Esophagus muscularis mucosa (tissue), 4 donors: ENCODE measurements at regions not wholly inside any gene's neighbourhood (a gene's known extent, or its start where the extent isn't known, plus 50 kb on each side); places are given as distances from the start of the nearest gene placed in this dataset.

Source experiments
- DNase-seq: peaks from one replicate; pipeline ENCODE4 v3.0.0-alpha.2; 2017; ENCODE audit errors: extremely low spot score
- H3K27ac ChIP-seq, 4 donors: fragments of 200-600 bp; sonication (generic); replicated peaks in 1 of 4; 1 replicate in 3 of 4; 2 replicates in 1 of 4; pipeline ENCODE4 v1.5.1; 2016 to 2019; ENCODE audit warnings: mild to moderate bottlenecking in 1 of 4
- H3K27me3 ChIP-seq, 4 donors: fragments of 200-600 bp; sonication (generic); one replicate each; pipeline versions ENCODE4 v1.5.1 to v1.6.0; 2016 to 2019
- H3K36me3 ChIP-seq, 4 donors: fragments of 200-600 bp; sonication (generic); one replicate each; pipeline ENCODE4 v1.5.1; 2016 to 2019
- H3K4me1 ChIP-seq, 4 donors: fragments of 200-600 bp; sonication (generic); one replicate each; pipeline ENCODE4 v1.5.1; 2016 to 2019
- H3K4me3 ChIP-seq, 4 donors: fragments of 200-600 bp; sonication (generic); 1 replicate in 2 of 4; 2 replicates in 2 of 4; pipeline ENCODE4 v1.5.1; 2016 to 2019; ENCODE audit warnings: mild to moderate bottlenecking in 4 of 4, moderate library complexity in 1 of 4
- H3K9me3 ChIP-seq, 4 donors: fragments of 200-600 bp; sonication (generic); 1 replicate in 3 of 4; 2 replicates in 1 of 4; pipeline ENCODE4 v1.5.1; 2016 to 2019
- CTCF ChIP-seq, 3 experiments: fragments of 200-600 bp in 2 of 3; fragments of 450-650 bp in 1 of 3; sonication (generic) in 2 of 3; IDR thresholded peaks; one replicate each; pipeline ENCODE4 v1.5.1; 2017 to 2019; ENCODE audit warnings: antibody characterized with exemption in 3 of 3, mild to moderate bottlenecking in 2 of 3, moderate library complexity in 1 of 3
- EP300 ChIP-seq: sonication (generic); formaldehyde crosslinking; IDR thresholded peaks from one replicate; pipeline ENCODE4 v1.6.1; 2017; ENCODE audit warnings: antibody characterized with exemption
- POLR2A ChIP-seq: fragments of 450-650 bp; IDR thresholded peaks from one replicate; pipeline ENCODE4 v1.6.1; 2017; ENCODE audit warnings: antibody characterized with exemption, moderate library complexity, mild to moderate bottlenecking, low read depth
- POLR2AphosphoS5 ChIP-seq, 2 donors: sonication (generic); formaldehyde crosslinking; IDR thresholded peaks; one replicate each; pipeline ENCODE4 v1.6.1; 2017; ENCODE audit warnings: antibody characterized with exemption in 2 of 2
- WGBS: methylation state at CpG from one replicate; pipeline ENCODE4 v1.1.5; 2018; 5-methylcytosine and 5-hydroxymethylcytosine counted together
- intact Hi-C: fragments of 100-400 bp; cut with DNase I; formaldehyde crosslinking; loops from one replicate; pipeline ENCODE4 v1.15.1; 2023

GRCh38 chr2:59462422-59463197 is 1090.8 kb downstream of the BCL11A start:
- TF ChIP-seq POLR2AphosphoS5 (IDR thresholded peaks at IDR 0.05) (no peak), EP300 (no peak), CTCF (IDR thresholded peaks at IDR 0.05) (no peak), POLR2A (no peak)
- no peak overlapping the region for H3K27ac ChIP-seq
- no peak overlapping the region for H3K4me3 ChIP-seq
- H3K36me3 ChIP-seq = no peaks in the 10 kb centered on the region
- H3K27me3 ChIP-seq = no peaks in the 10 kb centered on the region
- intact Hi-C loops = no loop called here
- H3K4me1 ChIP-seq = no peaks in the 10 kb centered on the region
- no peaks in the 10 kb centered on the region for H3K9me3 ChIP-seq
- WGBS = 72% methylated on average over 7 of the region's 7 CpGs
- DNase-seq = no peak

GRCh38 chr2:59461127-59461526 is 1092.3 kb downstream of the BCL11A start:
- DNase-seq = no peak
- H3K4me3 ChIP-seq = no peak overlapping the region

GRCh38 chr2:59458800-59459199 is 1094.7 kb downstream of the BCL11A start:
- Histone ChIP-seq H3K9me3 (no peaks in the 10 kb centered on the region), H3K4me1 (no peaks in the 10 kb centered on the region), H3K27ac (no peak overlapping the region), H3K27me3 (no peaks in the 10 kb centered on the region), H3K36me3 (no peaks in the 10 kb centered on the region), H3K4me3 (no peak overlapping the region)
- TF ChIP-seq POLR2A (no peak), POLR2AphosphoS5 (IDR thresholded peaks at IDR 0.05) (no peak), EP300 (no peak), CTCF (IDR thresholded peaks at IDR 0.05) (no peak)
- no peak for DNase-seq
- 63% methylated on average over 5 of the region's 5 CpGs for WGBS
- intact Hi-C loops = no loop called here

More at GRCh38 chr2:59461127-59461526, 1092.3 kb downstream of the BCL11A start:
- WGBS = 58% methylated on average over 1 of the region's 1 CpG
- Histone ChIP-seq H3K9me3 (no peaks in the 10 kb centered on the region), H3K36me3 (no peaks in the 10 kb centered on the region), H3K4me1 (no peaks in the 10 kb centered on the region), H3K27me3 (no peaks in the 10 kb centered on the region), H3K27ac (no peak overlapping the region)
- intact Hi-C loops = no loop called here
- TF ChIP-seq POLR2A (no peak), EP300 (no peak)

DNA sequence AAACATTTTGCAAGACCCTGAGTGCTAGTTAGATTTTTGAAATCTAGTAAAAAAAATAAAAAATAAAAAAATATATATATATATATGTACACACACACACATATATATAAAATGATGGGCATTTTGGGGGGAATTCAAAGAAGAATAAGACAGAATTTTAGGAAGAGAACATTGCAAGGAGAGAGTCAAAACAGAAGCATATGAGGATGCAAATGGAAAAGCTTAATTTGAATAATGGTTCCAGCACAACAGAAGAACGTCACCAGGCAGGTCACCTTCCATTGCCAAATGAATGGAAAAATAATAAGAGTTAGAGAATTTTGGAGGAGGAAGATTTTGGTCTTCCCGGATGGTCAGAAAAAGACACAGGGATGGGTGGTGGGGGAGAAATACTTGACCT is 1097.2 kb downstream of the BCL11A start:
- Histone ChIP-seq H3K4me1 (no peaks in the 10 kb centered on the region), H3K36me3 (no peaks in the 10 kb centered on the region), H3K9me3 (no peaks in the 10 kb centered on the region), H3K27me3 (no peaks in the 10 kb centered on the region), H3K4me3 (no peak overlapping the region), H3K27ac (no peak overlapping the region)
- 78% methylated on average over 2 of the region's 2 CpGs for WGBS
- intact Hi-C loops = no loop called here
- no peak for TF ChIP-seq CTCF (IDR thresholded peaks at IDR 0.05)
- no peak for TF ChIP-seq EP300
- DNase-seq = no peak

GRCh38 chr2:59449274-59449673 is 1104.2 kb downstream of the BCL11A start:
- intact Hi-C loops = no loop called here
- Histone ChIP-seq H3K27me3 (no peaks in the 10 kb centered on the region), H3K4me3 (no peak overlapping the region), H3K36me3 (no peaks in the 10 kb centered on the region), H3K27ac (no peak overlapping the region), H3K4me1 (no peaks in the 10 kb centered on the region), H3K9me3 (no peaks in the 10 kb centered on the region)
- WGBS = 71% methylated on average over 1 of the region's 1 CpG
- no peak for DNase-seq
- no peak for TF ChIP-seq POLR2A
- no peak for TF ChIP-seq CTCF (IDR thresholded peaks at IDR 0.05)
- TF ChIP-seq POLR2AphosphoS5 (IDR thresholded peaks at IDR 0.05) = no peak
- TF ChIP-seq EP300 = no peak
